HEK293 (cell line): ENCODE measurements at regions not wholly inside any gene's neighbourhood (a gene's known extent, or its start where the extent isn't known, plus 50 kb on each side); places are given as distances from the start of the nearest gene placed in this dataset.

Source experiments
- SCRT1 ChIP-seq: fragments of 450-650 bp; formaldehyde crosslinking; IDR thresholded peaks from 2 replicates; pipeline ENCODE4 v1.5.1; 2016; ENCODE audit warnings: missing biosample characterization, missing genetic modification characterization, borderline replicate concordance
- YY1 ChIP-seq: fragments of 450-650 bp; formaldehyde crosslinking; IDR thresholded peaks from 2 replicates; pipeline ENCODE4 v1.5.1; 2018; ENCODE audit warnings: missing biosample characterization, missing genetic modification characterization
- ZFP69B ChIP-seq: fragments of 450-650 bp; formaldehyde crosslinking; IDR thresholded peaks from 2 replicates; pipeline ENCODE4 v1.5.1; 2016; ENCODE audit warnings: missing biosample characterization, missing genetic modification characterization
- ZNF174 ChIP-seq: fragments of 450-650 bp; formaldehyde crosslinking; IDR thresholded peaks from 2 replicates; pipeline ENCODE4 v1.5.0; 2017; ENCODE audit warnings: missing biosample characterization, mild to moderate bottlenecking, missing genetic modification characterization
- ZNF311 ChIP-seq: fragments of 450-650 bp; formaldehyde crosslinking; IDR thresholded peaks from 2 replicates; pipeline ENCODE4 v1.5.1; 2017; ENCODE audit warnings: missing biosample characterization, missing genetic modification characterization, borderline replicate concordance
- ZNF555 ChIP-seq: fragments of 450-650 bp; formaldehyde crosslinking; conservative IDR thresholded peaks from 2 replicates; pipeline ENCODE4 v1.5.1; 2017; ENCODE audit warnings: missing biosample characterization, mild to moderate bottlenecking, missing genetic modification characterization, inconsistent platforms
- ZNF596 ChIP-seq: fragments of 450-650 bp; IDR thresholded peaks from 2 replicates; pipeline ENCODE4 v1.5.0; 2018; ENCODE audit warnings: missing biosample characterization, mild to moderate bottlenecking, missing genetic modification characterization, moderate library complexity
- ZNF660 ChIP-seq: fragments of 450-650 bp; IDR thresholded peaks from 2 replicates; pipeline ENCODE4 v1.5.1; 2018; ENCODE audit warnings: missing biosample characterization, mild to moderate bottlenecking, missing genetic modification characterization
- ZNF830 ChIP-seq: fragments of 450-650 bp; IDR thresholded peaks from 2 replicates; pipeline ENCODE4 v1.5.0; 2018; ENCODE audit warnings: missing biosample characterization, missing genetic modification characterization, low read depth, mild to moderate bottlenecking, moderate library complexity
- TF ChIP-seq, protein P1 (sequence below): fragments of 450-650 bp; formaldehyde crosslinking; IDR thresholded peaks from 2 replicates; pipeline ENCODE4 v1.5.1; 2016; ENCODE audit warnings: missing biosample characterization, missing genetic modification characterization

DNA sequence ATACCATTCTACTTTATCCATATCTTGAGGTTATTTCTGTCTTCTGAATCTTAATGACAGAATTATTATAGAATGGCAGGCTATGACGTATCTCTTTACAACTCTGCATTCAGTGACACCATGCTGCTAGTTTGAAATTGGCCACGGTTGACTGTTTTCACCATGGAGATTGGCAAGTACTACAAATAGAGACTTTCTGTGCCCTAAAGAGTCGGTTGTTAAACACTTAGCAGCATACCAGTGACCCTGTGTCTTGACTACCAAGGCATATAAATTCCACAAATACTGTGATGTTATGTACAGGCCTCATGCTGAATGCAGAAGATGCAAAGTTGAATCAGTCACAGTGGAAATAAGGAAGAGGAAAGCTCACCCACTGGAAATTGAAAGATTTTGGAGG, 67.0 kb upstream of the CADPS start:
- no peak for TF ChIP-seq ZNF830 (tag by site-specific recombination)
- TF ChIP-seq ZFP69B (tag by site-specific recombination), result no peak
- TF ChIP-seq ZNF660 (tag by site-specific recombination), result no peak
- TF ChIP-seq YY1 (tag by site-specific recombination), result no peak
- TF ChIP-seq ZNF555 (tag by site-specific recombination), result no peak
- no peak for TF ChIP-seq SCRT1 (tag by site-specific recombination)
- TF ChIP-seq ZNF596 (tag by site-specific recombination), result no peak
- TF ChIP-seq ZNF174 (tag by site-specific recombination), result no peak
- TF ChIP-seq, protein P1, sequence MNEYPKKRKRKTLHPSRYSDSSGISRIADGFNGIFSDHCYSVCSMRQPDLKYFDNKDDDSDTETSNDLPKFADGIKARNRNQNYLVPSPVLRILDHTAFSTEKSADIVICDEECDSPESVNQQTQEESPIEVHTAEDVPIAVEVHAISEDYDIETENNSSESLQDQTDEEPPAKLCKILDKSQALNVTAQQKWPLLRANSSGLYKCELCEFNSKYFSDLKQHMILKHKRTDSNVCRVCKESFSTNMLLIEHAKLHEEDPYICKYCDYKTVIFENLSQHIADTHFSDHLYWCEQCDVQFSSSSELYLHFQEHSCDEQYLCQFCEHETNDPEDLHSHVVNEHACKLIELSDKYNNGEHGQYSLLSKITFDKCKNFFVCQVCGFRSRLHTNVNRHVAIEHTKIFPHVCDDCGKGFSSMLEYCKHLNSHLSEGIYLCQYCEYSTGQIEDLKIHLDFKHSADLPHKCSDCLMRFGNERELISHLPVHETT, result no peak
- TF ChIP-seq ZNF311, result no peak
